ENCODE measurements at regions not wholly inside any gene's neighbourhood (a gene's known extent, or its start where the extent isn't known, plus 50 kb on each side); places are given as distances from the start of the nearest gene placed in this dataset.

DNA sequence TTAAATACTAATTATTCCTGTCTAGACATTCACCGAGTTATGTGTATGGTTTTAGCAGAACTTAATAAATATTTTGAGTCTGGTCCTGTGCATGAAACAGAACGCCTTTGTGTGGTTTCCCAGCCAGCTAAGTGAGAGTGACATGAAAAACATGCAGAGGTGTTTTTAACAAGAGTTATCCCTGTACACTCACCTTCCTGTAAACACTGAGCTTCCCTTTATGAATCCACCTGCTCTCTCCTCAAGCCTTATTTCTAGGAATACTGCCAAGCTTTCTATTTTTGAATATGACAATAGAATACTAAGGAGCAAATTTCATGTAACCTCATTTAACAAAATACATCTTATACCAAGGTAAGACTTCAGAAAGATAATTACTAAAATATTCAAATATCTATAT is 270.3 kb upstream of the CTSO start:
- no peaks in the 10 kb centered on the region for H3K4me1 Mint-ChIP-seq
- no peak overlapping the region for H3K4me3 Mint-ChIP-seq
- H3K27me3 Mint-ChIP-seq (ENCODE audit: low read depth) = no peaks in the 10 kb centered on the region
- H3K27ac Mint-ChIP-seq = no peak overlapping the region
- H3K9me3 Mint-ChIP-seq = peaks cover 13% of the 10 kb centered on the region
- H3K36me3 Mint-ChIP-seq (ENCODE audit: low read depth) = no peaks in the 10 kb centered on the region
- TF ChIP-seq, protein P1, sequence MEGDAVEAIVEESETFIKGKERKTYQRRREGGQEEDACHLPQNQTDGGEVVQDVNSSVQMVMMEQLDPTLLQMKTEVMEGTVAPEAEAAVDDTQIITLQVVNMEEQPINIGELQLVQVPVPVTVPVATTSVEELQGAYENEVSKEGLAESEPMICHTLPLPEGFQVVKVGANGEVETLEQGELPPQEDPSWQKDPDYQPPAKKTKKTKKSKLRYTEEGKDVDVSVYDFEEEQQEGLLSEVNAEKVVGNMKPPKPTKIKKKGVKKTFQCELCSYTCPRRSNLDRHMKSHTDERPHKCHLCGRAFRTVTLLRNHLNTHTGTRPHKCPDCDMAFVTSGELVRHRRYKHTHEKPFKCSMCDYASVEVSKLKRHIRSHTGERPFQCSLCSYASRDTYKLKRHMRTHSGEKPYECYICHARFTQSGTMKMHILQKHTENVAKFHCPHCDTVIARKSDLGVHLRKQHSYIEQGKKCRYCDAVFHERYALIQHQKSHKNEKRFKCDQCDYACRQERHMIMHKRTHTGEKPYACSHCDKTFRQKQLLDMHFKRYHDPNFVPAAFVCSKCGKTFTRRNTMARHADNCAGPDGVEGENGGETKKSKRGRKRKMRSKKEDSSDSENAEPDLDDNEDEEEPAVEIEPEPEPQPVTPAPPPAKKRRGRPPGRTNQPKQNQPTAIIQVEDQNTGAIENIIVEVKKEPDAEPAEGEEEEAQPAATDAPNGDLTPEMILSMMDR (IDR thresholded peaks at IDR 0.05; ENCODE audit: unreplicated experiment in 3 of 3) = no peak

DNA sequence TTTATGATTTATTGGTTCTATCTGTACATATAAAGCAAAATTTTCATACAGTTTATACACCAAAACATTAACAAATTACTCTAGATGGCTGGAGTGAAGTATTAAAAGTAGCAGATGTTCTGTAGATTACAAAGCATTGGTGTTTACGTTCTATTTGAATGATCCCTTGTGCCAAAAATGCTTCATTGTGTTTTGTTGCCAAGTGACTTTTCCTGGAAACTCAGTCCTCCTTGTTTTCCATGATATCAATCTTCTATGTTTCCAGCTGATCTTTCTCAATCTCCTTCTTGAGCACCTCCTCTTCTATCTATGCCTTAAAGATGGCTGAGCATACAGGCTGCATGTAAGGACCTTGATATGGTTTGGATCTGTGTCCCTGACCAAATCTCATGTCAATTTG is 263.6 kb upstream of the CTSO start:
- H3K27me3 Mint-ChIP-seq (ENCODE audit: low read depth) = no peaks in the 10 kb centered on the region
- H3K4me1 Mint-ChIP-seq = no peaks in the 10 kb centered on the region
- no peak overlapping the region for H3K27ac Mint-ChIP-seq
- H3K9me3 Mint-ChIP-seq = peaks cover 24% of the 10 kb centered on the region
- TF ChIP-seq, protein P1 (IDR thresholded peaks at IDR 0.05; ENCODE audit: unreplicated experiment in 3 of 3) = no peak
- H3K36me3 Mint-ChIP-seq (ENCODE audit: low read depth) = no peaks in the 10 kb centered on the region
- H3K4me3 Mint-ChIP-seq = no peak overlapping the region

DNA sequence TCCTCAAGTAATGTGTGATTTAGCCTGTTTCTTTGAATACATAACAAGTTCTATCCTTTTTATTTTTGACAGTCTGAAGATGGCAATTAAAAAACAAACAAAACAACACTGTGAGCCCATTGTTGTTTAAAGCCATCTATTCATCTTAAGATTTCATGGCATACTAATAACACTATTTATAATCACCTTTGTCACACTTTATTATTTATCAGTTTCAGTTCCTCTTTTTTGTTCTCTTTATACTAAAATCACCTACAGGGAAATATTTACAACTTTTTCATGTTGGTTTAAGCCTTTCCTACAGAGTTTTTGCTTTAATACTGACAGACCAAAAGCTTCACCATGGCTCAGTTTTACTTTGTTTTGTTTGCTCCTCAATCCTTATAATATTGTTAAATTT is 247.4 kb upstream of the CTSO start:
- Mint-ChIP-seq H3K4me1 (peaks cover 13% of the 10 kb centered on the region), H3K27me3 (ENCODE audit: low read depth) (peaks cover 3% of the 10 kb centered on the region)
- TF ChIP-seq, protein P1 (IDR thresholded peaks at IDR 0.05; ENCODE audit: unreplicated experiment in 3 of 3) = no peak

DNA sequence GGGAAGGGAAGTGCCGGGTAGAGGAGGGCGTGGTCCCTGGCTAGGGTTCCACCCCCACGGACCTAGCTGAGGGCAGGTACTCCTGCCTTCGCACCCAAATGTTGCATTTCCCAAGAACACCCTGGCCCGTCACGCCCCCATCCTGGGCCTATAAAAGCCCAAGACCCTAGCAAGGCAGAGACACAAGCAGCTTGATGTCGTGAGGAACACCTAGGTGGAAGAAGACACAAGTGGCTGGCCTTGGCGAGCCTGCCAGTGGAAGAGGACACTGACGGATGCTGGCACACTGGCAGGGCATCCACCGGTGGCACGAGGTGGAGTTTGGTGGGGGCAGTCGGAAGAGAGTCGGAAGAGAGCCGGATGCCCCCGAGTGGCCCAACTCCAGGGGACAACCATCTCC is 244.8 kb upstream of the CTSO start:
- H3K4me1 Mint-ChIP-seq = peaks cover 23% of the 10 kb centered on the region
- H3K27ac Mint-ChIP-seq = peak overlapping the region in 1 of 3 experiments; percentile 45
- no peak overlapping the region for H3K4me3 Mint-ChIP-seq
- TF ChIP-seq, protein P1 (IDR thresholded peaks at IDR 0.05; ENCODE audit: unreplicated experiment in 3 of 3) = no peak
- H3K36me3 Mint-ChIP-seq (ENCODE audit: low read depth) = no peaks in the 10 kb centered on the region
- peaks cover 3% of the 10 kb centered on the region for H3K27me3 Mint-ChIP-seq (ENCODE audit: low read depth)
- no peaks in the 10 kb centered on the region for H3K9me3 Mint-ChIP-seq

More for the DNA sequence above, 247.4 kb upstream of the CTSO start:
- Mint-ChIP-seq H3K4me3 (no peak overlapping the region), H3K9me3 (no peaks in the 10 kb centered on the region), H3K36me3 (ENCODE audit: low read depth) (no peaks in the 10 kb centered on the region), H3K27ac (no peak overlapping the region)

DNA sequence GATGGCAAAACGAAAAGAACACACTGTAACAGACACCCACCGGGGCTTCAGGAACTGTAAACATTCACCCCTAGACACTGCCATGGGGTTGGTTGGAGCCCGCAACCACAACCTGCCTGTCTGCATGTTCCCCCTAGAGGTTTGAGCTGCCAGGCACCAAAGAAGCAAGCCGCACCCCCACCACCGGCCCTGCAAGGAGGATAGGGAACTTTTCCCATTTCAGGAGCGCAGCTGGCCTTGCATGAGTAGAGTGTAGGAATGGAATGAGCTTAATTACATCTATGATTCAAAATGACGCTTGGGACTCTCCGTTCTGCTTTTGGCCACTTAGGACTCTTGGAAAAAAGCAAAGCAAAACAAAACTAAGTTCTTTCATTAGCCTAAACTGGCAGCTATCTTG is 243.6 kb upstream of the CTSO start:
- Mint-ChIP-seq H3K27me3 (ENCODE audit: low read depth) (peaks cover 3% of the 10 kb centered on the region), H3K36me3 (ENCODE audit: low read depth) (no peaks in the 10 kb centered on the region), H3K4me1 (peaks cover 36% of the 10 kb centered on the region), H3K9me3 (no peaks in the 10 kb centered on the region), H3K27ac (peak overlapping the region; percentile 11 to 38 (median 23)), H3K4me3 (no peak overlapping the region)
- TF ChIP-seq, protein P1 (IDR thresholded peaks at IDR 0.05; ENCODE audit: unreplicated experiment in 3 of 3) = no peak

DNA sequence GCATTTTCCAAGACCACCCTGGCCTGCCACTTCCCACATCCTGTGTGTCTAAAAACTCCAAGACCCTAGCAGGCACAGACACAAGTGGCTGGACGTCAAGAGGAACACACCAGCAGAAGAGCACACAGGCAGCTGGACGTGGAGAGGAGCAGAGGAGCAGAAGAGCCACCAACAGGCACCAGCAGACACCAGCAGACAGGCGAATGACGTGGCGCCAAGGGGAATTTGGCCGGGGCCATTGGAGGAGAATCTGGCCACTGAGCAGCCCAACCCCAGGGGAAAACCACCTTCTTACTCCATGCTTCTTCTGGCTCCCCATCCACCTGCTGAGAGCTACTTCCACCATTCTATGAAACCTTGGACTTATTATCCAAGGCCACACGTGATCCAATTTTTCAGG is 243.1 kb upstream of the CTSO start:
- no peaks in the 10 kb centered on the region for H3K36me3 Mint-ChIP-seq (ENCODE audit: low read depth)
- no peak overlapping the region for H3K4me3 Mint-ChIP-seq
- H3K4me1 Mint-ChIP-seq = peaks cover 40% of the 10 kb centered on the region
- TF ChIP-seq, protein P1 (IDR thresholded peaks at IDR 0.05; ENCODE audit: unreplicated experiment in 3 of 3) = no peak
- peaks cover 3% of the 10 kb centered on the region for H3K27me3 Mint-ChIP-seq (ENCODE audit: low read depth)
- H3K9me3 Mint-ChIP-seq = no peaks in the 10 kb centered on the region
- H3K27ac Mint-ChIP-seq = no peak overlapping the region

All from nephron (organoid).